Smooth muscle cell (in vitro differentiated cells): ENCODE measurements at regions not wholly inside any gene's neighbourhood (a gene's known extent, or its start where the extent isn't known, plus 50 kb on each side); places are given as distances from the start of the nearest gene placed in this dataset.

Experiments used
- DNase-seq: peaks from one replicate; lab custom pipeline; 2025; ENCODE audit not compliant: unreplicated experiment; lab: John Stamatoyannopoulos, UW
- H2AFZ ChIP-seq: fragments of 200-600 bp; sonication (generic); 2 replicates; pipeline ENCODE4 v1.6.0; 2016; ENCODE audit warnings: antibody characterized with exemption, low read depth, mild to moderate bottlenecking
- H3F3A ChIP-seq: fragments of 200-600 bp; sonication (generic); 2 replicates; pipeline ENCODE4 v1.6.0; 2017; ENCODE audit warnings: antibody characterized with exemption, low read depth
- H3K27ac ChIP-seq: fragments of 200-600 bp; sonication (generic); 2 replicates; pipeline ENCODE4 v1.5.1; 2016; ENCODE audit warnings: low read depth, mild to moderate bottlenecking
- H3K27me3 ChIP-seq: fragments of 200-600 bp; sonication (generic); 2 replicates; pipeline ENCODE4 v1.6.1; 2016; ENCODE audit warnings: low read depth, mild to moderate bottlenecking
- H3K36me3 ChIP-seq: fragments of 200-600 bp; sonication (generic); 2 replicates; pipeline ENCODE4 v1.5.1; 2016; ENCODE audit warnings: low read depth
- H3K4me1 ChIP-seq: fragments of 200-600 bp; sonication (generic); 2 replicates; pipeline ENCODE4 v1.5.1; 2016; ENCODE audit warnings: low read depth
- H3K4me2 ChIP-seq: fragments of 200-600 bp; sonication (generic); 2 replicates; pipeline ENCODE4 v1.6.0; 2016; ENCODE audit warnings: mild to moderate bottlenecking
- H3K4me3 ChIP-seq: fragments of 200-600 bp; sonication (generic); 2 replicates; pipeline ENCODE4 v1.5.1; 2016; ENCODE audit warnings: mild to moderate bottlenecking
- H3K79me2 ChIP-seq: fragments of 200-600 bp; sonication (generic); 2 replicates; pipeline ENCODE4 v1.6.0; 2016; ENCODE audit warnings: low read depth, mild to moderate bottlenecking
- H3K9ac ChIP-seq: fragments of 200-600 bp; sonication (generic); 2 replicates; pipeline ENCODE4 v1.6.0; 2016; ENCODE audit warnings: low read depth
- H3K9me3 ChIP-seq: fragments of 200-600 bp; sonication (generic); replicated peaks from 2 replicates; pipeline ENCODE4 v1.5.1; 2016; ENCODE audit warnings: low read depth
- H4K20me1 ChIP-seq: fragments of 200-600 bp; sonication (generic); 2 replicates; pipeline ENCODE4 v1.6.0; 2016; ENCODE audit warnings: low read depth
- CTCF ChIP-seq: fragments of 200-600 bp; sonication (generic); IDR thresholded peaks from 2 replicates; pipeline ENCODE4 v1.5.1; 2017; ENCODE audit warnings: borderline replicate concordance, mild to moderate bottlenecking, antibody characterized with exemption; ENCODE audit not compliant: insufficient read depth, poor library complexity, severe bottlenecking
- WGBS: methylation state at CpG from one replicate; pipeline ENCODE4 v1.1.7; 2016; ENCODE audit warnings: low lambda C conversion rate; 5-methylcytosine and 5-hydroxymethylcytosine counted together

DNA sequence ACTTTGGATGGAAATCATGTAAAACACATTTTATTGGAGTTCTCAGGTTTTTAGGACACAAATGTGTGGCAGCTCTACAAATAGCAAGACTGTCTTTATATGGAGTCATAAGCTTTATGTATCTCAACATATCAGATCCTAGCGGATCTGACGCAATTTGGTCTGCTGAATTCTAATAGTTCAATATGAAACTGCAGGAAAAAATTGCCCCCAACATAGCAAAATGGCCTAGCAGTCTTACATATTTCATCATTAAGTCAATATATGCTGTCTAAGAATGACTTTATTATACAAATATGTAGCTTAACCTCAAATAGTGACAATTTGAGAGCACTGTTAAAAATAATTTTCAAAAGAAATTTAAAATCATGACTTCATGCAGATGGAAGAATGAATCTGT, 244.3 kb downstream of the TAF11L14 start:
- H3K9ac ChIP-seq: no peak overlapping the region
- no peaks in the 10 kb centered on the region for H3K9me3 ChIP-seq
- no peak overlapping the region for H3K27ac ChIP-seq
- H4K20me1 ChIP-seq: no peaks in the 10 kb centered on the region
- TF ChIP-seq CTCF: no peak
- no peaks in the 10 kb centered on the region for H3K27me3 ChIP-seq
- no peaks in the 10 kb centered on the region for H3K4me1 ChIP-seq
- no peak for DNase-seq
- no peaks in the 10 kb centered on the region for H3K79me2 ChIP-seq
- no peaks in the 10 kb centered on the region for H3F3A ChIP-seq
- H3K4me2 ChIP-seq: no peak overlapping the region
- WGBS: 94% methylated on average over 2 of the region's 2 CpGs
- H3K36me3 ChIP-seq: no peaks in the 10 kb centered on the region
- no peak overlapping the region for H3K4me3 ChIP-seq
- H2AFZ ChIP-seq: no peak overlapping the region

- Histone ChIP-seq H4K20me1 (no peaks in the 10 kb centered on the region), H3K9ac (no peak overlapping the region), H3K27me3 (no peaks in the 10 kb centered on the region), H3K4me1 (no peaks in the 10 kb centered on the region), H3K36me3 (no peaks in the 10 kb centered on the region), H3F3A (no peaks in the 10 kb centered on the region), H3K27ac (no peak overlapping the region), H3K4me3 (no peak overlapping the region), H2AFZ (no peak overlapping the region), H3K4me2 (no peak overlapping the region), H3K9me3 (no peaks in the 10 kb centered on the region), H3K79me2 (no peaks in the 10 kb centered on the region)
- WGBS: 66% methylated on average over 2 of the region's 2 CpGs
- DNase-seq: no peak
- TF ChIP-seq CTCF: no peak
These were observed 245.0 kb downstream of the TAF11L14 start for GRCh38 chr5:17879276-17879675.

- Histone ChIP-seq H2AFZ (no peak overlapping the region), H3F3A (no peaks in the 10 kb centered on the region), H3K4me2 (no peak overlapping the region), H3K27ac (no peak overlapping the region), H3K4me1 (no peaks in the 10 kb centered on the region), H3K9me3 (no peaks in the 10 kb centered on the region), H3K9ac (no peak overlapping the region), H3K36me3 (no peaks in the 10 kb centered on the region), H3K79me2 (no peaks in the 10 kb centered on the region), H4K20me1 (no peaks in the 10 kb centered on the region), H3K27me3 (no peaks in the 10 kb centered on the region), H3K4me3 (no peak overlapping the region)
- DNase-seq: no peak
- TF ChIP-seq CTCF: no peak
- 87% methylated on average over 4 of the region's 4 CpGs for WGBS
These were observed 246.6 kb downstream of the TAF11L14 start for GRCh38 chr5:17880869-17881268.

- Histone ChIP-seq H3K27ac (no peak overlapping the region), H3K4me3 (no peak overlapping the region), H3K27me3 (no peaks in the 10 kb centered on the region), H3K4me2 (no peak overlapping the region), H2AFZ (no peak overlapping the region), H4K20me1 (no peaks in the 10 kb centered on the region), H3K36me3 (no peaks in the 10 kb centered on the region), H3F3A (no peaks in the 10 kb centered on the region), H3K79me2 (no peaks in the 10 kb centered on the region), H3K9me3 (no peaks in the 10 kb centered on the region), H3K4me1 (no peaks in the 10 kb centered on the region), H3K9ac (no peak overlapping the region)
- no peak for DNase-seq
- no peak for TF ChIP-seq CTCF
- WGBS: 73% methylated on average over 6 of the region's 6 CpGs
These were observed 248.7 kb downstream of the TAF11L14 start for GRCh38 chr5:17882760-17883488.
